ENCODE measurements at regions not wholly inside any gene's neighbourhood (a gene's known extent, or its start where the extent isn't known, plus 50 kb on each side); places are given as distances from the start of the nearest gene placed in this dataset.

DNA sequence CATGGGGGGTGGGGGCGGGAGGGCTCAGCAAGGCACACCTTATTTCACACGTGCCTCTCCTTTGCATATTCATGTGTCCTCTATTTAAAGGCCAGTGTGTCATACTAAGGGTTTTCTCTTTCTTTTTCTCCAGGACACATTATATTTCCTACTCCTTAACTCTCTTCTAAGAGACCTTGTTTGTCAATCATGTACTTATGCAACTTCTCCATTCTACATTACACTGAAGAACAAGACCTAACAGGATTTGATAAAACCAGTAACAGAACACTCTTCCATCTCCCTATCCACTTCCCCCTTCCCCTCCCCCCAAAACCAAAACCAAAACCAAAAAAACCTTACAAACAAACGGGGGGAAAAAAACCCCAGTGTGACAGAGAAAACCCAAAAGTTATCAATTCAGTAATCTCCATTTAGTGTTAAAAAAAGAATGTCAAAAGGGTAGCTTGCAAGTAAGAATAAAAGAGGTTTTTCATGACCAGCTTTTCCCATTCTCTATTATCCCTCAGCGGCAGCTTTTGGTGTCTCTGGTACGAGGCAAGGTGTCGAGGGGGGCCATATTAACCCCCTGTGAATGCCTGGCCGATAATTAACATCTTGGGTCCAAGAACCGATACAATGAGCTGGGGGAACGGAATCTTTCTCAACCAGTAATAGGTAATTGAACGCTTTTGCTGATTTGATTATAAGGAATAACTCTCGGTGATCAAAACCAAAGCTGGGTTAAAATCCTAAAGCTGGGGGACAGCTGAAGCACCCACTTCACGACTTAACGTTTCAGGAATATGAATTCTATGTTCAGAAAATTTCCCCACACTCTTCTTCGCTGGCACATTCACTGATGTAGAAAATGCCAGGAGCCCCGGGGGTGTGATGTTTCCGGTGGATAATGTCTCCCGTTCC is 191.0 kb upstream of the TCF4 start:
- TF ChIP-seq POLR2A (IDR thresholded peaks at IDR 0.05): no peak
- TF ChIP-seq, protein P1, sequence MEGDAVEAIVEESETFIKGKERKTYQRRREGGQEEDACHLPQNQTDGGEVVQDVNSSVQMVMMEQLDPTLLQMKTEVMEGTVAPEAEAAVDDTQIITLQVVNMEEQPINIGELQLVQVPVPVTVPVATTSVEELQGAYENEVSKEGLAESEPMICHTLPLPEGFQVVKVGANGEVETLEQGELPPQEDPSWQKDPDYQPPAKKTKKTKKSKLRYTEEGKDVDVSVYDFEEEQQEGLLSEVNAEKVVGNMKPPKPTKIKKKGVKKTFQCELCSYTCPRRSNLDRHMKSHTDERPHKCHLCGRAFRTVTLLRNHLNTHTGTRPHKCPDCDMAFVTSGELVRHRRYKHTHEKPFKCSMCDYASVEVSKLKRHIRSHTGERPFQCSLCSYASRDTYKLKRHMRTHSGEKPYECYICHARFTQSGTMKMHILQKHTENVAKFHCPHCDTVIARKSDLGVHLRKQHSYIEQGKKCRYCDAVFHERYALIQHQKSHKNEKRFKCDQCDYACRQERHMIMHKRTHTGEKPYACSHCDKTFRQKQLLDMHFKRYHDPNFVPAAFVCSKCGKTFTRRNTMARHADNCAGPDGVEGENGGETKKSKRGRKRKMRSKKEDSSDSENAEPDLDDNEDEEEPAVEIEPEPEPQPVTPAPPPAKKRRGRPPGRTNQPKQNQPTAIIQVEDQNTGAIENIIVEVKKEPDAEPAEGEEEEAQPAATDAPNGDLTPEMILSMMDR (IDR thresholded peaks at IDR 0.05): no peak
